ENCODE measurements at regions not wholly inside any gene's neighbourhood (a gene's known extent, or its start where the extent isn't known, plus 50 kb on each side); places are given as distances from the start of the nearest gene placed in this dataset.

- TF ChIP-seq EP300 (IDR thresholded peaks at IDR 0.05; ENCODE audit: borderline replicate concordance), result no peak
- no peak for TF ChIP-seq TAF1 (IDR thresholded peaks at IDR 0.05; ENCODE audit: low read depth)
- no peak for TF ChIP-seq CEBPB (IDR thresholded peaks at IDR 0.05)
- TF ChIP-seq, protein P1, sequence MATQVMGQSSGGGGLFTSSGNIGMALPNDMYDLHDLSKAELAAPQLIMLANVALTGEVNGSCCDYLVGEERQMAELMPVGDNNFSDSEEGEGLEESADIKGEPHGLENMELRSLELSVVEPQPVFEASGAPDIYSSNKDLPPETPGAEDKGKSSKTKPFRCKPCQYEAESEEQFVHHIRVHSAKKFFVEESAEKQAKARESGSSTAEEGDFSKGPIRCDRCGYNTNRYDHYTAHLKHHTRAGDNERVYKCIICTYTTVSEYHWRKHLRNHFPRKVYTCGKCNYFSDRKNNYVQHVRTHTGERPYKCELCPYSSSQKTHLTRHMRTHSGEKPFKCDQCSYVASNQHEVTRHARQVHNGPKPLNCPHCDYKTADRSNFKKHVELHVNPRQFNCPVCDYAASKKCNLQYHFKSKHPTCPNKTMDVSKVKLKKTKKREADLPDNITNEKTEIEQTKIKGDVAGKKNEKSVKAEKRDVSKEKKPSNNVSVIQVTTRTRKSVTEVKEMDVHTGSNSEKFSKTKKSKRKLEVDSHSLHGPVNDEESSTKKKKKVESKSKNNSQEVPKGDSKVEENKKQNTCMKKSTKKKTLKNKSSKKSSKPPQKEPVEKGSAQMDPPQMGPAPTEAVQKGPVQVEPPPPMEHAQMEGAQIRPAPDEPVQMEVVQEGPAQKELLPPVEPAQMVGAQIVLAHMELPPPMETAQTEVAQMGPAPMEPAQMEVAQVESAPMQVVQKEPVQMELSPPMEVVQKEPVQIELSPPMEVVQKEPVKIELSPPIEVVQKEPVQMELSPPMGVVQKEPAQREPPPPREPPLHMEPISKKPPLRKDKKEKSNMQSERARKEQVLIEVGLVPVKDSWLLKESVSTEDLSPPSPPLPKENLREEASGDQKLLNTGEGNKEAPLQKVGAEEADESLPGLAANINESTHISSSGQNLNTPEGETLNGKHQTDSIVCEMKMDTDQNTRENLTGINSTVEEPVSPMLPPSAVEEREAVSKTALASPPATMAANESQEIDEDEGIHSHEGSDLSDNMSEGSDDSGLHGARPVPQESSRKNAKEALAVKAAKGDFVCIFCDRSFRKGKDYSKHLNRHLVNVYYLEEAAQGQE (IDR thresholded peaks at IDR 0.05; ENCODE audit: low read depth), result no peak
Observed at GRCh38 chr16:54694651-54695050, 236.0 kb upstream of the IRX5 start.
